ENCODE measurements at regions not wholly inside any gene's neighbourhood (a gene's known extent, or its start where the extent isn't known, plus 50 kb on each side); places are given as distances from the start of the nearest gene placed in this dataset.

DNA sequence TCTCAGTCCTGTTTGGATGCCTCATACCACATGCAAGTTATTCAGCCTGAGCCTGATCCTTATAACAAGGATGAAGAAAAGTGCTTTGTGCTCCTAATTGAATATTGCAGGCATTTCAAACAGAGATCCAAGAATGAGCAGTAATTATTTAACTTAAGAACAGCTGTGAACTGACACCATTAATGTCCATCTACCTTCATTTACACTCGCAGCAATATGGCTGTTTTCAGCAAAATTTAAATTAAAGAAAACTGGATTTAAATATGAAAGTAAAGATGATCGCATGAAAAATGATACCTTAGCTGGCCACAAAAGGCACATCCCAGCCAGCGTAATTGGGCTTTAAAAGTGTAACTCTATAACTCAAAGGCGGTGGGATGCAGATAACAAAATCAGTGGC, 466.3 kb downstream of the GALC start:
- TF ChIP-seq, protein P1, sequence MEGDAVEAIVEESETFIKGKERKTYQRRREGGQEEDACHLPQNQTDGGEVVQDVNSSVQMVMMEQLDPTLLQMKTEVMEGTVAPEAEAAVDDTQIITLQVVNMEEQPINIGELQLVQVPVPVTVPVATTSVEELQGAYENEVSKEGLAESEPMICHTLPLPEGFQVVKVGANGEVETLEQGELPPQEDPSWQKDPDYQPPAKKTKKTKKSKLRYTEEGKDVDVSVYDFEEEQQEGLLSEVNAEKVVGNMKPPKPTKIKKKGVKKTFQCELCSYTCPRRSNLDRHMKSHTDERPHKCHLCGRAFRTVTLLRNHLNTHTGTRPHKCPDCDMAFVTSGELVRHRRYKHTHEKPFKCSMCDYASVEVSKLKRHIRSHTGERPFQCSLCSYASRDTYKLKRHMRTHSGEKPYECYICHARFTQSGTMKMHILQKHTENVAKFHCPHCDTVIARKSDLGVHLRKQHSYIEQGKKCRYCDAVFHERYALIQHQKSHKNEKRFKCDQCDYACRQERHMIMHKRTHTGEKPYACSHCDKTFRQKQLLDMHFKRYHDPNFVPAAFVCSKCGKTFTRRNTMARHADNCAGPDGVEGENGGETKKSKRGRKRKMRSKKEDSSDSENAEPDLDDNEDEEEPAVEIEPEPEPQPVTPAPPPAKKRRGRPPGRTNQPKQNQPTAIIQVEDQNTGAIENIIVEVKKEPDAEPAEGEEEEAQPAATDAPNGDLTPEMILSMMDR (IDR thresholded peaks at IDR 0.05; ENCODE audit: insufficient read depth, low read depth, low read length): no peak
- TF ChIP-seq EZH2 (IDR thresholded peaks at IDR 0.05; ENCODE audit: insufficient read depth, low read length): no peak
